ENCODE measurements at regions not wholly inside any gene's neighbourhood (a gene's known extent, or its start where the extent isn't known, plus 50 kb on each side); places are given as distances from the start of the nearest gene placed in this dataset.

DNA sequence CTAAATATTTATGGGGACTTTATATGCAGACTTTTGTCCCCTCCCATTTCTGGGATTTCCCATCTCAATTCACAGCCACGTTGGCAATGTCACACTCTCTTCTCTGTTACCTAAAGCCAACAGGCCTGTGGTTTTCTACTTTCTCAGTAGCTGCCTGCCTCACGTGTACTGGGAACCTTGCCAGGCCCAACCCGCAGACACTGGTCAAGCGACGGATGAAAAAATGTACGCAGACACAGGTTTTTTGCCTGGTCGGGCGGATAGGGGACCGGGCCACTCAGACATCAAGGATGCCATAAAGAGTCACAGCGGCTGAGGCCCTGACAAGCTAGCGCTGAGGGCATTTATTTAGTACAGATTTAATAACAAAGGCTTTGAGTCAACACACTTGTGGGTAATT lies 204.4 kb upstream of the DPP6 start:
- ChIA-PET CTCF (no interaction called here), POLR2A (ENCODE audit: low non-redundant PET) (no interaction called here)
- H3K27me3 ChIP-seq (replicated peaks; ENCODE audit: insufficient read depth, low read depth, low read length, poor library complexity) = no peaks in the 10 kb centered on the region
- no peaks in the 10 kb centered on the region for H3K4me1 ChIP-seq (ENCODE audit: insufficient read depth, low read length, poor library complexity, severe bottlenecking)
- DNase-seq (ENCODE audit: low spot score) = no peak
- H3K9me3 ChIP-seq (ENCODE audit: low read depth, low read length, poor library complexity, severe bottlenecking) = peaks cover 22% of the 10 kb centered on the region
- BruUV-seq (replicated peaks) = no TSS peak
- no peak overlapping the region for H3K4me3 ChIP-seq (ENCODE audit: low read depth, low read length, poor library complexity, severe bottlenecking)
- TF ChIP-seq EZH2 (IDR thresholded peaks at IDR 0.05; ENCODE audit: borderline replicate concordance, low read depth, low read length, poor library complexity, severe bottlenecking) = no peak
- TF ChIP-seq CTCF (conservative IDR thresholded peaks at IDR 0.05; ENCODE audit: low read depth, low read length) = no peak
- H3K36me3 ChIP-seq (ENCODE audit: insufficient read depth, low read length, poor library complexity, severe bottlenecking) = no peaks in the 10 kb centered on the region
- H3K27ac ChIP-seq (ENCODE audit: low read depth, low read length, poor library complexity, severe bottlenecking) = no peak overlapping the region
- intact Hi-C loops (cut with micrococcal nuclease; ENCODE audit: unreplicated experiment) = no loop called here

- no peak overlapping the region for H3K4me3 ChIP-seq (ENCODE audit: low read depth, low read length, poor library complexity, severe bottlenecking)
- no peaks in the 10 kb centered on the region for H3K36me3 ChIP-seq (ENCODE audit: insufficient read depth, low read length, poor library complexity, severe bottlenecking)
- ChIA-PET POLR2A (ENCODE audit: low non-redundant PET) (no interaction called here), CTCF (no interaction called here)
- H3K4me1 ChIP-seq (ENCODE audit: insufficient read depth, low read length, poor library complexity, severe bottlenecking) = no peaks in the 10 kb centered on the region
- H3K9me3 ChIP-seq (ENCODE audit: low read depth, low read length, poor library complexity, severe bottlenecking) = peaks cover 22% of the 10 kb centered on the region
- no TSS peak for BruUV-seq (replicated peaks)
- H3K27me3 ChIP-seq (replicated peaks; ENCODE audit: insufficient read depth, low read depth, low read length, poor library complexity) = no peaks in the 10 kb centered on the region
- TF ChIP-seq CTCF (conservative IDR thresholded peaks at IDR 0.05; ENCODE audit: low read depth, low read length) (no peak), EZH2 (IDR thresholded peaks at IDR 0.05; ENCODE audit: borderline replicate concordance, low read depth, low read length, poor library complexity, severe bottlenecking) (no peak)
- no peak overlapping the region for H3K27ac ChIP-seq (ENCODE audit: low read depth, low read length, poor library complexity, severe bottlenecking)
- DNase-seq (ENCODE audit: low spot score) = no peak
- intact Hi-C loops (cut with micrococcal nuclease; ENCODE audit: unreplicated experiment) = no loop called here
These were observed 199.9 kb upstream of the DPP6 start for GRCh38 chr7:153852261-153852660.

GRCh38 chr7:153858355-153858754 lies 193.8 kb upstream of the DPP6 start:
- no peak overlapping the region for H3K4me3 ChIP-seq (ENCODE audit: low read depth, low read length, poor library complexity, severe bottlenecking)
- peaks cover 12% of the 10 kb centered on the region for H3K9me3 ChIP-seq (ENCODE audit: low read depth, low read length, poor library complexity, severe bottlenecking)
- BruUV-seq (replicated peaks) = no TSS peak
- TF ChIP-seq EZH2 (IDR thresholded peaks at IDR 0.05; ENCODE audit: borderline replicate concordance, low read depth, low read length, poor library complexity, severe bottlenecking) (no peak), CTCF (conservative IDR thresholded peaks at IDR 0.05; ENCODE audit: low read depth, low read length) (no peak)
- H3K4me1 ChIP-seq (ENCODE audit: insufficient read depth, low read length, poor library complexity, severe bottlenecking) = no peaks in the 10 kb centered on the region
- no peaks in the 10 kb centered on the region for H3K27me3 ChIP-seq (replicated peaks; ENCODE audit: insufficient read depth, low read depth, low read length, poor library complexity)
- intact Hi-C loops (cut with micrococcal nuclease; ENCODE audit: unreplicated experiment) = no loop called here
- CTCF ChIA-PET = no interaction called here
- no peak overlapping the region for H3K27ac ChIP-seq (ENCODE audit: low read depth, low read length, poor library complexity, severe bottlenecking)
- POLR2A ChIA-PET (ENCODE audit: low non-redundant PET) = no interaction called here
- no peak for DNase-seq (ENCODE audit: low spot score)
- no peaks in the 10 kb centered on the region for H3K36me3 ChIP-seq (ENCODE audit: insufficient read depth, low read length, poor library complexity, severe bottlenecking)

All from A673 (cell line).